Activated naive CD4-positive, alpha-beta T cell treated with anti-CD3 and anti-CD28 coated beads, Interleukin-2, amount 50 U/mL, for 16 hours (primary cell): ENCODE measurements at regions not wholly inside any gene's neighbourhood (a gene's known extent, or its start where the extent isn't known, plus 50 kb on each side); places are given as distances from the start of the nearest gene placed in this dataset.
"Not testable (repeated sequence)": the region's sequence is repeated elsewhere in the genome, so short reads cannot be mapped to it uniquely, and the experiment has no call there.

Experiments used
- DNase-seq: peaks from one replicate; pipeline ENCODE4 v3.0.0-alpha.2; 2020

DNA sequence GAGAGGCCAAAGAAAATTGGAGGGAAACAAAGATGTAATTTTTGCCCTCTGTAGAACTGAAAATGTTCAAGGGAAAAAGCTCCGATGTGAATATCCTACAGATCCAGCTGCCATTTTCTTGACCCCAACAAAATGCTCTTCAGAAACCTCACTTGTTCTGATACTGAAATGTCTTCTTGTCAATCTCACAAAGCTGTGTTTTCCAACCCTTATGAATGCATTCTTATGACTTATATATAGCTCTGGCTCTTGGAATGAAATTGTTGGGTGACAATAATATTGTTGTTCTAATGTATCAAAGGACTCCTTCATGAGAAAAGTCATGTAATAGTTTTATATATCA lies 157.1 kb upstream of the TGFBR2 start:
- no peak for DNase-seq

DNA sequence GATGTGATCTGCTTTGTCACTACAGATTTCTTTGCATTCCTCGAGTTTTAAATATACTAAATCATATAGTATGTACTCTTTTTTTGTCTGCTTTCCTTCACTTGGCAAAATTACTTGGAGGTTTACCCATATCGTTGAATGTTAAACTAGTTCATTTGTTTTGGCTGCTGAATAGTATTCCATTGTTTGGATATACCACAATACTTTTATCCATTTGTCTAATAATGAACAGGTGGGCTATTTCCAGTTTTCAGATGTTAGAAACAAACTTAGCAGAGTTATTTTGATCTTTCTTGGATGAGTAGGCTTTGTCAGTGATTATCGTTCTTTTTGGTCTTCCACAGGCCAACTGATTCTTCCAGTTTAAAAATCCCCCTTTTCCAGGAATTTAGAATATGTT lies 154.0 kb upstream of the TGFBR2 start:
- no peak for DNase-seq

DNA sequence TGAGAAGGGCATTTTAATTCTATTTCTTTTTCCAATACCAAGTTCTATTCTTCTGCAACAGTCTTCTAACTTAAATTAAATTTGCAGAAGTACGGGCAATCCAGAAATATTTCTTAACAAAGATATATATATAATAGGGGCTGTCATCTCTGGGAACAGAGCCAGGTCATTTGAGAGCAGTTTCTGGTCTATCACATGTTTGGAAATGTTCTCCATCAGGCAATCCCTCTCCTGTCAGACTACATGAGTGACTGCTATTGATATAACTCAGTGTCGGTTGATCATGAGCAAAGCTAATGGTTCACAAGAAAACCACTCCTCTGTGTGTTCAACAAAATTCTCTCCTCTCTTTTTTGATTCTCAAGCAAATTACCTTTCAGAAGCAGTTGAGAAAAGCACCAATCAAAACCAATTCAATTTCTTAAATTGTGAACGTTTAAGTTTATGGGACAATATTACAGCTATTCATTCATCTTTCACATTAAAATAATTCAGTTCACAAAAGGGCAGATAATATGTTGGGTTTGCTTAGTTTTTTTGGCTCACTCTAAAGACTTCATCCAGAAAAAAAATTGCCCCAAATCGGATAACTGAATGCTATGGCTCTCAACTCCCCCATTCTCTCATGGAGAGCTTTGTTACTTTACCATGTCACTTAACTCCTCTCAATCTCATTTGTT lies 152.9 kb upstream of the TGFBR2 start:
- no peak for DNase-seq

- DNase-seq: no peak
Measured at GRCh38 chr3:30454636-30455035, 151.8 kb upstream of the TGFBR2 start.

- DNase-seq: not testable (repeated sequence)
Measured at GRCh38 chr3:30455112-30455511, 151.3 kb upstream of the TGFBR2 start.

- DNase-seq: no peak
Measured at GRCh38 chr3:30455840-30456239, 150.6 kb upstream of the TGFBR2 start.

- DNase-seq: no peak
Measured at GRCh38 chr3:30456264-30456663, 150.1 kb upstream of the TGFBR2 start.

DNA sequence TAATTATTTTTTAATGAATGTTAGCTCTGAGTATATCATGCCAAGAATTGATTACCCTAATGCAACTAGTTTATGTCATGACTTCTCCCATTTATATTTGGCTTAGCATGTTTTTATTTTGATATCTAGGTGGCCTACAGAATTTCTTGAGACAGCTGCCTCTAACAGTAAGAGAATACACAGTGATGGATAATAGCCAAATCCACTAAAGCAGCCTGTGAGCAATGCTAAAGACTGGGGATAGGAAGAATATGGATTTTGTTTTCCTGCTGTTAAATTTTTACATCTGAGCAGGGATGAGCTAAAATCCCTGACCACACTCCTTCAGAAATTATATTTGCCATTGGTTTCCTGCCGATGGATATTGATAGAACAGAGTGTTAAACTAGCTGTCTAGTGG lies 149.3 kb upstream of the TGFBR2 start:
- no peak for DNase-seq

DNA sequence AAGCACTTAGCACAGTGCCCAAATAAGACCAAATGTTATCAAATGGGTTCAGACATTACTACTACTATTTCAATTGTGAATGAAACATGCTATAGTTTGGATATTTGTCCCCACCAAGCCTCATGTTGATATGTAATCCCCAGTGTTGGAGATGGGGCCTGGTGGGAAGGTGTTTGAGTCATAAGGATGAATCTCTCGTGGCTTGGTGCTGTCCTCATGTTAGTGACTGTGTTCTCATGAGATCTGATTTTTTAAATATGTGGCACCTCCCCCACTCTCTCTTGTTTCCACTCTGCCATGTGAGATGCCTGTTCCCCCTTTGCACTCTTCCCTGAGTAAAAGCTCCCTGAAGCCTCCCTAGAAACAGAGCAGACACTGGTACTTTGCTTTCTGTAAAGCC lies 148.7 kb upstream of the TGFBR2 start:
- DNase-seq: no peak

DNA sequence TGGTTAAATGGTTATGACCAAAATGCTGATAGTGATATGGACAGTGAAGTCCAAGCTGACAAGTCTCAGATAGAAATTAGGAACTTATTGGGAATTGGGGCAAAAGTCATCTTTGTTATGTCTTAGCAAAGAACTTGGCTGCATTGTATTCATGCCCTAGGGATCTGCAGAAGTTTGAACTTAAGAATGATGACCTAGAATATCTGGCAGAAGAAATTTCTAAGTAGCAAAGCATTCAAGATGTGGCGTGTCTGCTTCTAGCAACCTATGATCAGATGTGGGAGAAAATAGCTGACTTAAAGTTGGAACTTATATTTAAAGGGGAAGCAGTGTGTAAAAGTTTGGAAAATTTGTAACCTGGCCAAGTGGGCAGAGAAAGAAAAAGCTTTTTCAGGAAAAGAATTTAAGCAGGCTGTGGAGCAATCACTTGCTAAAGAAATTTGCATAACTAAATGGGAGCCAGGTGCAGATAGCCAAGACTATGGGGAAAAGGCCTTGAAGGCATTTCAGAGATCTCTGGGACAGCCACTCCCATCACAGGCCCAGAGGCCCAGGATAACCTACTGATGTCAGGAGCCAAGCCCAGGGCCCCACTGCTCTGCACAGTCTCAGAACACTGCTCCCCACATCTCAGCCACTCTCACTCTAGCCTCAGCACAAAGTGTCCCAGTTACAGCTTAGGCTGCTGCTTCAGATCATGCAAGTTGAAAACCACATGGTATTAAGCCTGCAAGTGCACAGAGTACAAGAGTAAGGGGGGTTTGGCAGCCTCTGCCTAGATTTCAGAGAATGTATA lies 147.8 kb upstream of the TGFBR2 start:
- no peak for DNase-seq

DNA sequence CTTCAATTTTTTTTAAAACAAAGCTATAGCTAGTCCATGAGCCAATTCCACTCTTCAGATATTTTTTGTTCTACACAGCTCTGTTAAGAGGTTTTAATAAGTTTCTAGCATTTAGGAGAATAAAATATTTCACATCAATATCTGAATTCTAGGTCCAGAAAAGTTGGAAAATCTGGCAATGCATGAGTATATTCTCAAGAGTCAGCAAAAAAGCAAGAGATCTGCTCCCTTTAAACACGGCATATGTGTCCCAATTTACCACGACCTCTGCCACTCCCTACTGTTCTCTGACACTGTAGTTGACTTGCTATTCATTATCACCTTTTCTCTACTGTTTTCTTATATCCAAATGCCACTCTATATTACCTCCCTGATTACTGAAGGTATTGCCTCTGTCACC lies 145.1 kb upstream of the TGFBR2 start:
- DNase-seq: no peak

DNA sequence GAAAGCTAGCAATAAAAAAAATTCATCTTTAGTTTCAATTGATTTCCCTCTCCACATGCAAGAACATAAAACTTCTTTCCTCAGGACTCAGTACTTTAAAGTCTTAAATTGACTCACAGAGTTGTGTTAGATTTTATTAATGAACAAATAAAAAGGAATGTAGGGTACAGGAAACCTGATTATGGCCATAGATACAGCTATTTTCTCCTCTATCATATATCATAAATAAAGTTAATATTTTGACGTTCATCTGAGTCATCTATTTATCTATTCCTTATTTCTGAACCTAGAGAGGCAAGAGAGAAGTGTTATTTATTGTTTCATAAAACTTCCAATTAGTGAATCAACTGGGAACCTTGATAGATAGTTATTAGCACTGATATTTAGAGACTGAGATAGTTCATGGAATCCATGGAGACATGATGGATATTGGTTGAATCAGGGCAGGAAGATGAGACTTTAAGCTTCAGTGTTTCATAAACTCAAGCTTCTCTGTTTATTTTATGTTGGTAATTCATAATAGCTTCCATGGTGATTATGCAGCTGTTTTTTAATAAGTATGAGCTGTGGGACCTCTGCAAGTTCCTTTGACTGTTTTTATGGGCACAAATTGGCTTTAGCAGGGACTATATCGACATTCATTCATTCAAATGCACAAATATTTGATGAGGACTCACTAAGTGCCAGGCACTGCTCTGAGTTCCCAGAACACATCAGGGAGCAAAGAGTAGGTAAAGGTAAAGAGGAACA lies 143.5 kb upstream of the TGFBR2 start:
- no peak for DNase-seq

DNA sequence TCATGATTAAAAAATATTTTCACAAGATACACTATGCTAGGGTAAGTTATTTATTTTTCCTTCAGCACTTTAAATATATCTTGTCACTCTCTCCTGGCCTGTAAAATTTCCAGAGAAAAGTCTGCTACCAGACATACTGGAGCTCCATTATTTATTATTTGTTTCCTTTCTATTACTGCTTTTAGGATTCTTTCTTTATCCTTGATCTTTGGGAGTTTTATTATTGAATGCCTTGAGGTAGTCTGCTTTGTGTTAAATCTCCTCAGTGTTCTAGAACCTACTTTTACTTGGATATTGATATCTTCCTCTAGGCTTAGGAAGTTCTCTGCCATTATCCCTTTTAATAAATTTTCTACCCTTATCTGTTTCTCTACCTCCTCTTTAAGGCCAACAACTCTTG lies 142.0 kb upstream of the TGFBR2 start:
- DNase-seq: no peak

DNA sequence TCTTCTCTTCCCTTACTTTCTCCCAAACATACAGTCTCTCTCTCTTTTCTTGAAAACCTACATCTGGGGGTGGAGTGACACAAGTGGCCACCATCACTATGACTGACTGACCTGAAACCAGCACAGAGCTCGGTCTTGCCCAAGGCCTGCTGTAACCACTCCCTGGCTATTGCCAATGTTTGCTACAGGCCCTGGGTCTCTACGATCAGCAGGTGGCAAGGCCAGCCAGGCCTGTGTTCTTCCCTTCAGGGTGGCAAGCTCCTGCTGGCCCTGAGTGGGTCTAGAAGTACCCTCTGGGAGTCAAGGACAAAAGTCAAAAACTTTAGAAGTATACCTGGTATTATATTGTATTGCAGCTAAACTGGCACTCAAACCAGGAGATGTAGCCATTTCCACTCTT lies 140.9 kb upstream of the TGFBR2 start:
- no peak for DNase-seq

GRCh38 chr3:30467596-30468238 lies 138.7 kb upstream of the TGFBR2 start:
- DNase-seq: no peak

DNA sequence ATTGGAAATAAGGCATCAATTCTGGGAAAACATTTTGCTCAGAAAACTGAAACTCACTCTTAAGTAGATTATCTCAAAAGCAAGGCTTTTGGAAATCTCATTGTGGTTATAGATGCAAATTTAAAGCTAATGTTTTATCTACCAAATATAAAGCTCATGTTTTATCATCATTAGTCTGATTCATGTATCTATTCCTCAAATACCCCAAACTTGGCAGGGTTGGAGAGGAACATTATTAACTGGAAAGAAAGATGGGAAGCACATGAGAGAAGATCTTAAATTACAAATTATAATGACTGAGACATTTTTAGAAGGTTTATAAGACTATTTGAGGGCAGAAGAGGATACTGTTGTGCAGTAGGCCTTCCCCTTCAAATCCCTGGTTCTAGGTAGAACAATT lies 137.3 kb upstream of the TGFBR2 start:
- no peak for DNase-seq

DNA sequence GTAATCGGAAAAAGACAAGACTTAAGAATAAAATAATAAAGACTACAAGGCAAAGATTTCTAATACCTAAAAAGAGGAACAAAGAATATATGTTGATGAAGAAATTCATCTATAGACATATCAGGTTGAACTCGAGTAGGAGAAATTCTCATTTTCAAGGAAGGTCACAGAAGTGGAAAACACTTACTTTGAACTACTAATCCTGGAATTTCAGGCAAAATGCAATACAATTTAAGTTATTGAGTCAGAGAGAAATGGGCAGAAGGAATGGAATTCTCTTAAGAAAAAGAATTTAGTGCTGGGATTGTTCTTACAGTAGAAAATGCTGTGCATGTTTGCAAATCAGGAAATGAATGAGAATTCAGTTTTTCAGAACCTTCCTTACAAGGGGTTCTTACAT lies 135.9 kb upstream of the TGFBR2 start:
- DNase-seq: no peak

GRCh38 chr3:30471066-30471465 lies 135.3 kb upstream of the TGFBR2 start:
- DNase-seq: no peak

DNA sequence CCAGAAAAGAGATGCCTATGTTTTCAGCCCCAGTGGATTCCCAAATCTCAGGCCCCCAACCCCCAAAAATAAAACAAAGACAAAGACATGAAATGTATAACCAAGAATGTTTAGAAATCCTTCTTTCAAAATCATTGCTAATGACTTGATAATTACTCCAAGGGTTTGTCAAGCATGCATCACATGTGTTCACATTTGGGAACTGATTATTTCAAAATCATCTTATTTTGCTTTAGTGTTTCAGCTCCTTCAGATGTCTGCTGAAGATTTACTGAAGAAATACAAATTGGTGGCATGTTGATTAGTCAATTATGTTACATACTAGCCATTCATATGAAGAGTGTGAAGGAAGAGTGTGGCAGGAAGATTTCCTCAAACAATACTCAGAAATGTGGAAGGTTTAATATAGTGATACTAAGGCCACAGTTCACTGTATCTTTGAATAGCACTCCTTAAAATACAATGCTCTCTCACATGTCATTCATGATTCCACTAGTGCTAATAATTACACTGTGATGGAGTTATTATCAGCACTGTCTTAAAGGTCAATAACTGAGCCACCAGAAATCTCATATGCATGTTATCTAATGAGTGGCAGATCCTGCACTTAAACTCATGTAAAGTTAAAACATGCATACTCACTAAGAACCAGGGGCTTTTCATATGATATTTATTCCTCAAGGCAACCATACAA lies 134.5 kb upstream of the TGFBR2 start:
- DNase-seq: no peak

DNA sequence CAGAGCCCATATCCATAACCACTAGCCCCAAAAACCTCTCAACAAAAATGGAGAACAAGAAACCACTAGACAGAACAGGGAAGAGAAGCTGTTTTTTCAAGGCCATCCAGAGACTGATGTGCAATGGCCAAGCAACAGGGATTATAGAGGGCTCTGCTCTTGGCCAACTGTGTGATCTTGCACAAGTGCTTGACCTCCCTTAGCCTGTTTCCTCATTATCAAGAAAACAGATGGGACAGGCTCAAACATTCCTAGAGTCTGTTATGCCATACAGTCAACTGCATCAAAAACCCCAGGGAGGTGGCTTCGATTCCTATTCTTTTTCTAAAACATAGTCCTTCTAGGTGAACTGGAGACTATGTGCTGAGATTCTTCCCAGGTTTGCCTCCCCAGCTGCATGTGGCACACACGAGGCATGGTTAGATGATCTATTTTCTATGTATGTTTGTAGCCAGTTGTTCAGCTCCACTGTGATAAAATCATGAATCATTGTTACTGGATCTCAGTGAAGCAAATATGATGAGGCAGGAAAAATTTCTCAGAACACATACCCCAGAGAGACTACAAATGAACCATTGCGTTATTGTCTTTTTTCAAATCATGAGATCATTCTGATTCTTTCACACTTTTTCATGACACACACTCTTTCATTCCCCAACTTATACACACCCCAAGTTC lies 132.9 kb upstream of the TGFBR2 start:
- no peak for DNase-seq

DNA sequence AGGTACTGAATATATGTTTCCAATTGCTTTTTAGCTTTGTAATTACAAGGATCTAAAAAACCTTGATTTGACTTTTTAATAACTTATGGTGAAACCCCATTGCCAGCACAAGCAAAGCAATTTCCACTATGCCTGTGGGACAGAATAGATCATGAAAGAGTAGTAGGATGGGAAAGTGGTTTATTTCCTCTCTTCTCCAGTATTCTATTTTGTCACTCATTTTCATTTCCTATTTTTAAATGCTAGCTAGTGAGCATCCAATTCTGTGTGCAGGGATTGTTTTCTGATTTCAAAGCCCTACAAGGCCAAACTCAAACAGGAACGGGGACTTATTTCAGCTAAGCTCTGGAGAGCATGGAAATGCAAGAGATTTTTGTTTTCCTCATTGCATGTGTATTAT lies 132.0 kb upstream of the TGFBR2 start:
- DNase-seq: no peak

- peak; percentile 27 for DNase-seq
Measured at GRCh38 chr3:30475038-30475808, 131.2 kb upstream of the TGFBR2 start.
